OCI-LY1 (cell line): ENCODE measurements at regions not wholly inside any gene's neighbourhood (a gene's known extent, or its start where the extent isn't known, plus 50 kb on each side); places are given as distances from the start of the nearest gene placed in this dataset.

Experiments
- H2AFZ ChIP-seq: fragments of 200-600 bp; sonication (generic), shearing (Covaris generic); 2 replicates; pipeline ENCODE4 v1.6.0; 2014; ENCODE audit warnings: antibody characterized with exemption, mild to moderate bottlenecking, low read length
- H3F3A ChIP-seq: fragments of 200-600 bp; sonication (generic), shearing (Covaris generic); 2 replicates; pipeline ENCODE4 v1.6.0; 2014; ENCODE audit warnings: mild to moderate bottlenecking, antibody characterized with exemption, low read length, moderate library complexity; ENCODE audit not compliant: insufficient read depth
- H3K27ac ChIP-seq: fragments of 200-600 bp; sonication (generic); 2 replicates; pipeline ENCODE4 v1.5.1; 2014; ENCODE audit warnings: low read length, mixed run types, mild to moderate bottlenecking, low read depth; ENCODE audit not compliant: poor library complexity, severe bottlenecking
- H3K27me3 ChIP-seq: fragments of 200-600 bp; sonication (generic); 2 replicates; pipeline ENCODE4 v1.6.0; 2014; ENCODE audit warnings: antibody characterized with exemption, mild to moderate bottlenecking, low read length, moderate library complexity; ENCODE audit not compliant: insufficient read depth
- H3K36me3 ChIP-seq: fragments of 200-600 bp; sonication (generic); 2 replicates; pipeline ENCODE4 v1.6.1; 2014; ENCODE audit warnings: mild to moderate bottlenecking, antibody characterized with exemption, low read length, moderate library complexity, mixed read lengths; ENCODE audit not compliant: insufficient read depth
- H3K4me1 ChIP-seq: fragments of 200-600 bp; sonication (generic); 2 replicates; pipeline ENCODE4 v1.5.1; 2014; ENCODE audit warnings: mild to moderate bottlenecking, low read length, moderate library complexity; ENCODE audit not compliant: insufficient read depth, severe bottlenecking
- H3K4me2 ChIP-seq: fragments of 200-600 bp; sonication (generic), shearing (Covaris generic); 2 replicates; pipeline ENCODE4 v1.6.1; 2014; ENCODE audit warnings: low read length
- H3K4me3 ChIP-seq: fragments of 200-600 bp; sonication (generic); 2 replicates; pipeline ENCODE4 v1.5.1; 2014; ENCODE audit warnings: low read length, low read depth, mild to moderate bottlenecking, mixed read lengths; ENCODE audit not compliant: poor library complexity, severe bottlenecking
- H3K79me2 ChIP-seq: fragments of 200-600 bp; shearing (Covaris generic); 2 replicates; pipeline ENCODE4 v1.6.1; 2016; ENCODE audit warnings: mixed run types, low read length, mixed read lengths; ENCODE audit not compliant: insufficient read depth
- H3K9ac ChIP-seq: fragments of 200-600 bp; sonication (generic), shearing (Covaris generic); 2 replicates; pipeline ENCODE4 v1.6.1; 2014; ENCODE audit warnings: mild to moderate bottlenecking, low read length, mixed read lengths
- H3K9me2 ChIP-seq: fragments of 200-600 bp; sonication (generic), shearing (Covaris generic); 2 replicates; pipeline ENCODE4 v1.6.1; 2014; ENCODE audit warnings: low read depth, mild to moderate bottlenecking, low read length, mixed read lengths
- H3K9me3 ChIP-seq: fragments of 200-600 bp; shearing (Covaris generic); 2 replicates; pipeline ENCODE4 v1.6.1; 2014; ENCODE audit warnings: low read length, mixed read lengths
- H4K20me1 ChIP-seq: fragments of 200-600 bp; sonication (generic), shearing (Covaris generic); 2 replicates; pipeline ENCODE4 v1.6.0; 2016; ENCODE audit warnings: mild to moderate bottlenecking, low read length; ENCODE audit not compliant: insufficient read depth
- EZH2 ChIP-seq: fragments of 200-600 bp; sonication (generic), shearing (Covaris generic); IDR thresholded peaks from 2 replicates; pipeline ENCODE4 v1.8.0; 2017; ENCODE audit warnings: borderline replicate concordance, mixed run types, mild to moderate bottlenecking, antibody characterized with exemption, low read length, moderate library complexity, mixed read lengths
- TF ChIP-seq, protein P1 (sequence below): fragments of 200-600 bp; sonication (generic), shearing (Covaris generic); IDR thresholded peaks from 2 replicates; pipeline ENCODE4 v1.5.1; 2017; ENCODE audit warnings: mild to moderate bottlenecking, antibody characterized with exemption, low read length, moderate library complexity, mixed read lengths

DNA sequence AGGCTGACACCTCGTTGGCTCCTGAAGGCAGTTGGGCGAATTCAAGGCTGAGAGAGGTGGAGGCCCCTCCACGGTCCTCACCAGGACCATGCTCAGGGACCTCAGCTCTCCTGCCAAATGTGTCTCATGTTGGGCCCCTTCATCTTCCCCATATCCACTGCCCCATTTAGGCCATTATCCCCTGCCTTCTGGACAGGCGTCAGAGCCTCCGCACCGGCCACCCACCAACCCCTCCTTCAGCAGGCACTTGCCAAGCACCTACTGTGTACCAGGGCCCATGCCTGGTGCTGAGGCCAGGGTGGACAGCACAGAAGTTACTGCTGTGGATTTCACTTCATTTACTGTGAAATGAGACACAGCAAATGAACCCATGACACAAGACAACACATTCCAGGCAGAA is 325.8 kb downstream of the MATN1 start:
- Histone ChIP-seq H3K79me2 (no peaks in the 10 kb centered on the region), H4K20me1 (no peaks in the 10 kb centered on the region), H2AFZ (no peak overlapping the region)

DNA sequence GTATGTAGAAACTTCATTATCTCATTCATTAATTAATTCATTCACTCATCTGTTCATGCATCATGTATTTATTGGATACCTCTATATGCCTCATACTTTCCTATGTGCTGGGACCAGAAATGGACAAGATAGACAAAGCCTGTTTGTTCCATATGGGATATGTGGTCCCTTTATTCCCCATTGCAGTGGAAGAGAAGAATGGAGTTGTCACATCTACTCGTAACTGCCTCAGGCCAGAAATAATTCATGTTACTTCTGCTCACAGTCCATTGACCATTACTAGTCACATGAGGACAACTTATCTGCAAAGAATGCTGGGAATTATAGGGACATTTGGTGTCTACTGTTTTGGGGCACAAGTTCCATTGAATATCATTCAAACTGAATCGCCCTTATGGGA is 327.8 kb downstream of the MATN1 start:
- H3K9me3 ChIP-seq, result no peaks in the 10 kb centered on the region
- no peaks in the 10 kb centered on the region for H3K27me3 ChIP-seq
- no peaks in the 10 kb centered on the region for H3K79me2 ChIP-seq
- H3K9me2 ChIP-seq, result no peaks in the 10 kb centered on the region
- H3K27ac ChIP-seq, result no peak overlapping the region
- H3F3A ChIP-seq, result no peaks in the 10 kb centered on the region
- no peak overlapping the region for H2AFZ ChIP-seq
- no peak overlapping the region for H3K4me3 ChIP-seq
- H3K36me3 ChIP-seq, result no peaks in the 10 kb centered on the region
- no peaks in the 10 kb centered on the region for H3K4me1 ChIP-seq
- no peaks in the 10 kb centered on the region for H4K20me1 ChIP-seq
- H3K4me2 ChIP-seq, result no peak overlapping the region
- TF ChIP-seq, protein P1, sequence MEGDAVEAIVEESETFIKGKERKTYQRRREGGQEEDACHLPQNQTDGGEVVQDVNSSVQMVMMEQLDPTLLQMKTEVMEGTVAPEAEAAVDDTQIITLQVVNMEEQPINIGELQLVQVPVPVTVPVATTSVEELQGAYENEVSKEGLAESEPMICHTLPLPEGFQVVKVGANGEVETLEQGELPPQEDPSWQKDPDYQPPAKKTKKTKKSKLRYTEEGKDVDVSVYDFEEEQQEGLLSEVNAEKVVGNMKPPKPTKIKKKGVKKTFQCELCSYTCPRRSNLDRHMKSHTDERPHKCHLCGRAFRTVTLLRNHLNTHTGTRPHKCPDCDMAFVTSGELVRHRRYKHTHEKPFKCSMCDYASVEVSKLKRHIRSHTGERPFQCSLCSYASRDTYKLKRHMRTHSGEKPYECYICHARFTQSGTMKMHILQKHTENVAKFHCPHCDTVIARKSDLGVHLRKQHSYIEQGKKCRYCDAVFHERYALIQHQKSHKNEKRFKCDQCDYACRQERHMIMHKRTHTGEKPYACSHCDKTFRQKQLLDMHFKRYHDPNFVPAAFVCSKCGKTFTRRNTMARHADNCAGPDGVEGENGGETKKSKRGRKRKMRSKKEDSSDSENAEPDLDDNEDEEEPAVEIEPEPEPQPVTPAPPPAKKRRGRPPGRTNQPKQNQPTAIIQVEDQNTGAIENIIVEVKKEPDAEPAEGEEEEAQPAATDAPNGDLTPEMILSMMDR, result no peak
- no peak for TF ChIP-seq EZH2
- H3K9ac ChIP-seq, result no peak overlapping the region

More for the DNA sequence above, 325.8 kb downstream of the MATN1 start:
- Histone ChIP-seq H3K27me3 (no peaks in the 10 kb centered on the region), H3K4me3 (no peak overlapping the region), H3K4me2 (no peak overlapping the region), H3K9me3 (no peaks in the 10 kb centered on the region), H3K27ac (no peak overlapping the region), H3F3A (no peaks in the 10 kb centered on the region), H3K9me2 (no peaks in the 10 kb centered on the region), H3K36me3 (no peaks in the 10 kb centered on the region), H3K9ac (no peak overlapping the region), H3K4me1 (no peaks in the 10 kb centered on the region)
- TF ChIP-seq, protein P1, result no peak
- TF ChIP-seq EZH2, result no peak

DNA sequence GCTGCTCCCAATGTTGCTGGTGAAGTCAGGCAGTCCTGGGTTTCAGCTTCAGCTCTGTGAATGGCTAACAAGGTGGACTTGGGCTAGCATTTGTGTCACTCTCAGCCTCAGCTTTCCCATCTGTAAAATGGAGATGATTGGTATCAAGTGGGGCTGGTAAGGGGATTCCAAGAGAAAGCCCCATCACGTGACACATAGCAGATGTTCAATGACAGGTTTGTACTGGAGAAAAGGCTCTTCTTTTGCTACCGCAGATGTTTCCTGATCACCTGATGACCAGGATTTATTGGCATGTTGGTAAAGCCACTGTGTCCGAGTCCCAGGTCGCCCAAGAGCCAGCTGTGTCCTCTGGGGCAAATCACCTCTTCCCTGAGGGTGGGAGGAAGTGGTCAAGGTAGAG is 335.0 kb downstream of the MATN1 start:
- Histone ChIP-seq H3K9ac (no peak overlapping the region), H3F3A (no peaks in the 10 kb centered on the region), H3K4me2 (no peak overlapping the region), H3K27ac (no peak overlapping the region), H3K9me3 (no peaks in the 10 kb centered on the region), H3K4me1 (no peaks in the 10 kb centered on the region), H3K36me3 (no peaks in the 10 kb centered on the region), H3K4me3 (no peak overlapping the region), H4K20me1 (no peaks in the 10 kb centered on the region), H3K79me2 (no peaks in the 10 kb centered on the region), H3K9me2 (no peaks in the 10 kb centered on the region), H3K27me3 (0 out of 2 replicates have a peak, but pooled peaks cover 5% of the 10 kb centered on the region), H2AFZ (no peak overlapping the region)
- TF ChIP-seq EZH2, result no peak
- TF ChIP-seq, protein P1, result no peak
